Aorta (tissue), 5 donors: ENCODE measurements at regions not wholly inside any gene's neighbourhood (a gene's known extent, or its start where the extent isn't known, plus 50 kb on each side); places are given as distances from the start of the nearest gene placed in this dataset.
"Not testable (repeated sequence)": the region's sequence is repeated elsewhere in the genome, so short reads cannot be mapped to it uniquely, and the experiment has no call there.

Experiments
- ATAC-seq: fragments of 200-7000 bp; cut with Tn5 transposase; one replicate; pipeline ENCODE4 v1.9.1; 2022; ENCODE audit warnings: moderate library complexity; ENCODE audit not compliant: low FRiP score
- DNase-seq, 2 donors: peaks; one replicate each; pipeline ENCODE4 v3.0.0-alpha.2; 2020
- H3K27ac ChIP-seq, 2 donors: one replicate each; pipeline ENCODE4 v1.5.1; 2013; ENCODE audit warnings: low read length in 2 of 2, mild to moderate bottlenecking in 2 of 2, moderate library complexity in 2 of 2, control low read depth in 1 of 2, inconsistent platforms in 1 of 2, low read depth in 1 of 2
- H3K27me3 ChIP-seq, 2 donors: one replicate each; pipeline ENCODE4 v1.6.1; 2013; ENCODE audit warnings: control low read depth in 1 of 2, low read length in 1 of 2, mild to moderate bottlenecking in 1 of 2, moderate library complexity in 1 of 2; ENCODE audit not compliant: insufficient read depth in 2 of 2, control insufficient read depth in 1 of 2
- H3K36me3 ChIP-seq, 2 donors: one replicate each; pipeline ENCODE4 v1.6.1; 2013; ENCODE audit warnings: control low read depth in 1 of 2, low read length in 1 of 2, mild to moderate bottlenecking in 1 of 2; ENCODE audit not compliant: insufficient read depth in 2 of 2, control insufficient read depth in 1 of 2
- H3K4me1 ChIP-seq, 2 donors: one replicate each; pipeline ENCODE4 v1.6.1; 2013; ENCODE audit warnings: low read length in 2 of 2, control low read depth in 1 of 2, mild to moderate bottlenecking in 1 of 2, moderate library complexity in 1 of 2; ENCODE audit not compliant: insufficient read depth in 2 of 2, control insufficient read depth in 1 of 2
- H3K4me3 ChIP-seq, 2 donors: one replicate each; pipeline ENCODE4 v1.5.1; 2013; ENCODE audit warnings: low read length in 2 of 2, control low read depth in 1 of 2, mild to moderate bottlenecking in 1 of 2
- H3K9me3 ChIP-seq: one replicate; pipeline ENCODE4 v1.6.1; 2013; ENCODE audit warnings: mild to moderate bottlenecking, low read length; ENCODE audit not compliant: control insufficient read depth
- WGBS, 2 donors: extraction: QIAGEN DNeasy Blood & Tissue Kit; methylation state at CpG; one replicate each; pipeline ENCODE4 v1.1.7; 2013; 5-methylcytosine and 5-hydroxymethylcytosine counted together
- intact Hi-C, 2 donors: fragments of 100-400 bp; cut with DNase I; formaldehyde crosslinking; loops; one replicate each; pipeline versions ENCODE4 v1.14.2 to v1.15.0; 2022
- donor health status: healthy with polysubstance abuse.
- donor health status: Bipolar disorder and iron deficiency.
- donor health status: DM: no; HTN: no; CAD: no.
- donor health status: DM: no; HTN: no; CAD: no.
- donor health status: DM: yes; HTN: yes; CAD: no.

- H3K27ac ChIP-seq, H3K27me3 ChIP-seq, DNase-seq, ATAC-seq, H3K4me1 ChIP-seq, H3K4me3 ChIP-seq, H3K9me3 ChIP-seq, intact Hi-C loops, H3K36me3 ChIP-seq: not testable (repeated sequence)
- WGBS, 2 donors: 70 to 73% methylated on average over 4 of the region's 4 CpGs
These were observed 135.7 kb upstream of the DUSP22 start for GRCh38 chr6:156441-157140.

- intact Hi-C loops, ATAC-seq, H3K36me3 ChIP-seq, H3K27ac ChIP-seq, H3K4me1 ChIP-seq, H3K4me3 ChIP-seq, H3K27me3 ChIP-seq, DNase-seq, H3K9me3 ChIP-seq: not testable (repeated sequence)
- 14 to 18% methylated on average over 4 of the region's 4 CpGs for WGBS, 2 donors
These were observed 135.1 kb upstream of the DUSP22 start for GRCh38 chr6:157176-157575.

- H3K36me3 ChIP-seq, H3K4me1 ChIP-seq, H3K27me3 ChIP-seq, H3K9me3 ChIP-seq, H3K27ac ChIP-seq, H3K4me3 ChIP-seq, DNase-seq, intact Hi-C loops, ATAC-seq: not testable (repeated sequence)
- WGBS, 2 donors: 72 to 77% methylated on average over 2 of the region's 2 CpGs
These were observed 130.6 kb upstream of the DUSP22 start for GRCh38 chr6:161657-162056.

GRCh38 chr6:164720-165119 is 127.6 kb upstream of the DUSP22 start:
- Histone ChIP-seq H3K4me1 (no peaks in the 10 kb centered on the region), H3K27ac (no peak overlapping the region), H3K9me3 (no peaks in the 10 kb centered on the region), H3K4me3 (no peak overlapping the region), H3K27me3 (no peaks in the 10 kb centered on the region), H3K36me3 (no peaks in the 10 kb centered on the region)
- DNase-seq (no peak), ATAC-seq (no peak)
- 73 to 78% methylated on average over 7 of the region's 7 CpGs for WGBS, 2 donors
- intact Hi-C loops: no loop called here

GRCh38 chr6:165263-165662 is 127.0 kb upstream of the DUSP22 start:
- WGBS, 2 donors: 45 to 65% methylated on average over 1 of the region's 1 CpG
- intact Hi-C loops: no loop called here
- Histone ChIP-seq H3K9me3 (no peaks in the 10 kb centered on the region), H3K4me1 (no peaks in the 10 kb centered on the region), H3K36me3 (no peaks in the 10 kb centered on the region), H3K27me3 (no peaks in the 10 kb centered on the region), H3K4me3 (no peak overlapping the region), H3K27ac (no peak overlapping the region)
- ATAC-seq: no peak
- DNase-seq: no peak

- DNase-seq (no peak), ATAC-seq (no peak)
- Histone ChIP-seq H3K9me3 (no peaks in the 10 kb centered on the region), H3K4me1 (no peaks in the 10 kb centered on the region), H3K27ac (no peak overlapping the region), H3K4me3 (no peak overlapping the region), H3K27me3 (no peaks in the 10 kb centered on the region), H3K36me3 (no peaks in the 10 kb centered on the region)
- intact Hi-C loops: no loop called here
These were observed 126.4 kb upstream of the DUSP22 start for GRCh38 chr6:165906-166305.

GRCh38 chr6:168865-169455 is 123.3 kb upstream of the DUSP22 start:
- Histone ChIP-seq H3K4me1 (no peaks in the 10 kb centered on the region), H3K27ac (no peak overlapping the region), H3K27me3 (no peaks in the 10 kb centered on the region), H3K9me3 (peaks cover 2% of the 10 kb centered on the region), H3K4me3 (no peak overlapping the region), H3K36me3 (no peaks in the 10 kb centered on the region)
- ATAC-seq (no peak), DNase-seq (no peak)
- intact Hi-C loops: no loop called here
- 28 to 33% methylated on average over 3 of the region's 3 CpGs for WGBS, 2 donors

GRCh38 chr6:174036-174435 is 118.3 kb upstream of the DUSP22 start:
- Histone ChIP-seq H3K4me1 (no peaks in the 10 kb centered on the region), H3K27me3 (no peaks in the 10 kb centered on the region), H3K27ac (no peak overlapping the region), H3K4me3 (no peak overlapping the region), H3K36me3 (no peaks in the 10 kb centered on the region), H3K9me3 (peaks cover 2% of the 10 kb centered on the region)
- intact Hi-C loops: no loop called here
- ATAC-seq (no peak), DNase-seq (no peak)
- WGBS, 2 donors: 78 to 79% methylated on average over 1 of the region's 1 CpG

- no peaks in the 10 kb centered on the region for H3K27me3 ChIP-seq
- DNase-seq (no peak), ATAC-seq (no peak)
- H3K27ac ChIP-seq: no peak overlapping the region
- 74 to 76% methylated on average over 2 of the region's 2 CpGs for WGBS, 2 donors
- no peaks in the 10 kb centered on the region for H3K4me1 ChIP-seq
- no peak overlapping the region for H3K4me3 ChIP-seq
- intact Hi-C loops: no loop called here
- H3K36me3 ChIP-seq: no peaks in the 10 kb centered on the region
- peaks cover 2% of the 10 kb centered on the region for H3K9me3 ChIP-seq
These were observed 116.6 kb upstream of the DUSP22 start for GRCh38 chr6:175680-176079.
